ENCODE measurements at regions not wholly inside any gene's neighbourhood (a gene's known extent, or its start where the extent isn't known, plus 50 kb on each side); places are given as distances from the start of the nearest gene placed in this dataset.

GRCh38 chr12:86414201-86414600 is 158.0 kb upstream of the MGAT4C start:
- H3K27ac ChIP-seq, result no peak overlapping the region
- intact Hi-C loops (cut with DNase I), result no loop called here

GRCh38 chr12:86411710-86412109 is 155.5 kb upstream of the MGAT4C start:
- DNase-seq, result no peak
- 47 to 67% methylated on average over 3 of the region's 3 CpGs for WGBS, 2 donors
- intact Hi-C loops (cut with DNase I), result no loop called here
- Histone ChIP-seq H3K36me3 (no peaks in the 10 kb centered on the region), H3K27ac (no peak overlapping the region), H3K4me1 (no peaks in the 10 kb centered on the region), H3K4me3 (no peak overlapping the region), H3K9me3 (peaks cover 0 to 5% (median 2%) of the 10 kb centered on the region in 4 donors), H3K27me3 (no peaks in the 10 kb centered on the region)
- TF ChIP-seq POLR2A (IDR thresholded peaks at IDR 0.05) (no peak), EP300 (IDR thresholded peaks at IDR 0.05) (no peak), CTCF (IDR thresholded peaks at IDR 0.05) (no peak), POLR2AphosphoS5 (IDR thresholded peaks at IDR 0.05) (no peak)

More at GRCh38 chr12:86414201-86414600, 158.0 kb upstream of the MGAT4C start:
- no peaks in the 10 kb centered on the region for H3K27me3 ChIP-seq
- no peaks in the 10 kb centered on the region for H3K4me1 ChIP-seq
- TF ChIP-seq CTCF (IDR thresholded peaks at IDR 0.05) (no peak), EP300 (IDR thresholded peaks at IDR 0.05) (no peak), POLR2A (IDR thresholded peaks at IDR 0.05) (no peak), POLR2AphosphoS5 (IDR thresholded peaks at IDR 0.05) (no peak)
- no peaks in the 10 kb centered on the region for H3K36me3 ChIP-seq
- no peak for DNase-seq
- WGBS, 2 donors, result 86 to 90% methylated on average over 3 of the region's 3 CpGs
- peaks cover 0 to 5% (median 2%) of the 10 kb centered on the region in 4 donors for H3K9me3 ChIP-seq
- no peak overlapping the region for H3K4me3 ChIP-seq

- 78 to 84% methylated on average over 5 of the region's 5 CpGs for WGBS, 2 donors
These were observed 151.5 kb upstream of the MGAT4C start for GRCh38 chr12:86407620-86408208.

GRCh38 chr12:86389949-86390348 is 133.8 kb upstream of the MGAT4C start:
- Histone ChIP-seq H3K9me3 (no peaks in the 10 kb centered on the region), H3K4me3 (no peak overlapping the region), H3K36me3 (no peaks in the 10 kb centered on the region), H3K4me1 (no peaks in the 10 kb centered on the region), H3K27me3 (no peaks in the 10 kb centered on the region), H3K27ac (no peak overlapping the region)
- WGBS, 2 donors, result 82 to 90% methylated on average over 2 of the region's 2 CpGs
- intact Hi-C loops (cut with DNase I), result no loop called here
- DNase-seq, result no peak
- TF ChIP-seq POLR2AphosphoS5 (IDR thresholded peaks at IDR 0.05) (no peak), POLR2A (IDR thresholded peaks at IDR 0.05) (no peak), CTCF (IDR thresholded peaks at IDR 0.05) (no peak), EP300 (IDR thresholded peaks at IDR 0.05) (no peak)

More at GRCh38 chr12:86407620-86408208, 151.5 kb upstream of the MGAT4C start:
- Histone ChIP-seq H3K27me3 (no peaks in the 10 kb centered on the region), H3K4me3 (no peak overlapping the region), H3K4me1 (no peaks in the 10 kb centered on the region), H3K27ac (no peak overlapping the region), H3K36me3 (no peaks in the 10 kb centered on the region), H3K9me3 (peaks cover 0 to 5% (median 2%) of the 10 kb centered on the region in 4 donors)
- TF ChIP-seq POLR2AphosphoS5 (IDR thresholded peaks at IDR 0.05) (no peak), POLR2A (IDR thresholded peaks at IDR 0.05) (no peak), CTCF (IDR thresholded peaks at IDR 0.05) (no peak), EP300 (IDR thresholded peaks at IDR 0.05) (no peak)
- DNase-seq, result no peak
- intact Hi-C loops (cut with DNase I), result no loop called here
